CD4-positive, alpha-beta memory T cell (primary cell): ENCODE measurements at regions not wholly inside any gene's neighbourhood (a gene's known extent, or its start where the extent isn't known, plus 50 kb on each side); places are given as distances from the start of the nearest gene placed in this dataset.

Experiments
- CTCF ChIA-PET: fragments of 350-600 bp; sonication (Branson Sonifier 250); formaldehyde crosslinking; loops from one replicate; lab custom pipeline; 2021; ENCODE audit warnings: inconsistent platforms; ENCODE audit not compliant: partially characterized antibody; lab: Charles Lee
- POLR2A ChIA-PET: fragments of 350-600 bp; sonication (Branson Sonifier 250); formaldehyde crosslinking; loops from one replicate; lab custom pipeline; 2021; ENCODE audit not compliant: partially characterized antibody; lab: Charles Lee
- DNase-seq, 5 donors: peaks; one replicate each; pipeline versions ENCODE4 v3.0.0 to v3.0.0-alpha.2; 2020 to 2022; ENCODE audit warnings: mixed read lengths in 1 of 5
- H3K27ac ChIP-seq: one replicate; pipeline ENCODE4 v1.7.0; 2013; ENCODE audit warnings: low read depth, low read length
- H3K27me3 ChIP-seq: 2 replicates; pipeline ENCODE4 v1.7.0; 2013; ENCODE audit warnings: mild to moderate bottlenecking, low read length, moderate library complexity; ENCODE audit not compliant: insufficient read depth
- H3K36me3 ChIP-seq: 2 replicates; pipeline ENCODE4 v1.7.0; 2013; ENCODE audit warnings: mild to moderate bottlenecking, low read length, moderate library complexity; ENCODE audit not compliant: insufficient read depth
- H3K4me1 ChIP-seq: 2 replicates; pipeline ENCODE4 v1.7.0; 2013; ENCODE audit warnings: mild to moderate bottlenecking, low read length, moderate library complexity; ENCODE audit not compliant: insufficient read depth
- H3K4me3 ChIP-seq, 2 donors: one replicate each; pipeline ENCODE4 v1.7.0; 2013; ENCODE audit warnings: low read length in 2 of 2, mild to moderate bottlenecking in 1 of 2
- H3K9me3 ChIP-seq, 2 donors: one replicate each; pipeline ENCODE4 v1.7.0; 2013; ENCODE audit warnings: low read length in 2 of 2, control low read depth in 1 of 2; ENCODE audit not compliant: control insufficient read depth in 1 of 2
- H3K27ac Mint-ChIP-seq, 7 donors: one replicate each; pipeline ENCODE4 v1.8.0; 2020 to 2021; ENCODE audit warnings: mixed read lengths in 7 of 7, mild to moderate bottlenecking in 6 of 7, inconsistent platforms in 3 of 7, moderate library complexity in 3 of 7
- H3K27me3 Mint-ChIP-seq, 2 donors: one replicate each; pipeline ENCODE4 v1.8.0; 2020 to 2021; ENCODE audit warnings: mixed read lengths in 2 of 2
- H3K36me3 Mint-ChIP-seq, 2 donors: one replicate each; pipeline ENCODE4 v1.8.0; 2020 to 2021; ENCODE audit warnings: mixed read lengths in 2 of 2, inconsistent platforms in 1 of 2, mild to moderate bottlenecking in 1 of 2
- H3K4me1 Mint-ChIP-seq, 4 donors: one replicate each; pipeline ENCODE4 v1.8.0; 2020 to 2021; ENCODE audit warnings: mixed read lengths in 4 of 4, mild to moderate bottlenecking in 1 of 4
- H3K4me3 Mint-ChIP-seq, 8 donors: one replicate each; pipeline ENCODE4 v1.8.0; 2020 to 2021; ENCODE audit warnings: mixed read lengths in 8 of 8, mild to moderate bottlenecking in 7 of 8, moderate library complexity in 6 of 8, inconsistent platforms in 3 of 8
- H3K9me3 Mint-ChIP-seq, 8 donors: one replicate each; pipeline ENCODE4 v1.8.0; 2020 to 2021; ENCODE audit warnings: mixed read lengths in 8 of 8, mild to moderate bottlenecking in 5 of 8, inconsistent platforms in 3 of 8, moderate library complexity in 1 of 8
- intact Hi-C: fragments of 100-400 bp; cut with micrococcal nuclease; formaldehyde crosslinking; loops from one replicate; pipeline ENCODE4 v1.15.1; 2023

GRCh38 chr12:118606690-118607089 lies 230.3 kb downstream of the SUDS3 start:
- H3K9me3 ChIP-seq, result no peaks in the 10 kb centered on the region
- Mint-ChIP-seq H3K4me1 (no peaks in the 10 kb centered on the region), H3K27me3 (peaks cover 3% of the 10 kb centered on the region in 2 donors), H3K27ac (no peak overlapping the region), H3K9me3 (peaks cover 0 to 7% (median 0%) of the 10 kb centered on the region in 8 donors), H3K4me3 (no peak overlapping the region), H3K36me3 (no peaks in the 10 kb centered on the region)
- H3K27me3 ChIP-seq, result no peaks in the 10 kb centered on the region
- no peaks in the 10 kb centered on the region for H3K4me1 ChIP-seq
- H3K4me3 ChIP-seq, result no peak overlapping the region
- CTCF ChIA-PET, result no interaction called here
- POLR2A ChIA-PET, result no interaction called here
- no peak overlapping the region for H3K27ac ChIP-seq
- no peaks in the 10 kb centered on the region for H3K36me3 ChIP-seq
- intact Hi-C loops, result no loop called here
- DNase-seq, result no peak

GRCh38 chr12:118607831-118608230 lies 231.5 kb downstream of the SUDS3 start:
- no peaks in the 10 kb centered on the region for H3K4me1 ChIP-seq
- intact Hi-C loops, result no loop called here
- no peaks in the 10 kb centered on the region for H3K9me3 ChIP-seq
- Mint-ChIP-seq H3K27ac (no peak overlapping the region), H3K4me1 (no peaks in the 10 kb centered on the region), H3K9me3 (peaks cover 0 to 9% (median 0%) of the 10 kb centered on the region in 8 donors), H3K36me3 (no peaks in the 10 kb centered on the region), H3K4me3 (no peak overlapping the region), H3K27me3 (peaks cover 3% of the 10 kb centered on the region in 2 donors)
- POLR2A ChIA-PET, result no interaction called here
- CTCF ChIA-PET, result interaction anchor here (0.6 kb wide), 1 partner anchor 9 kb away, joined by 3 read pairs; no protein-coding TSS in a partner anchor
- DNase-seq, result no peak
- no peak overlapping the region for H3K27ac ChIP-seq
- no peaks in the 10 kb centered on the region for H3K36me3 ChIP-seq
- H3K4me3 ChIP-seq, result no peak overlapping the region
- no peaks in the 10 kb centered on the region for H3K27me3 ChIP-seq

DNA sequence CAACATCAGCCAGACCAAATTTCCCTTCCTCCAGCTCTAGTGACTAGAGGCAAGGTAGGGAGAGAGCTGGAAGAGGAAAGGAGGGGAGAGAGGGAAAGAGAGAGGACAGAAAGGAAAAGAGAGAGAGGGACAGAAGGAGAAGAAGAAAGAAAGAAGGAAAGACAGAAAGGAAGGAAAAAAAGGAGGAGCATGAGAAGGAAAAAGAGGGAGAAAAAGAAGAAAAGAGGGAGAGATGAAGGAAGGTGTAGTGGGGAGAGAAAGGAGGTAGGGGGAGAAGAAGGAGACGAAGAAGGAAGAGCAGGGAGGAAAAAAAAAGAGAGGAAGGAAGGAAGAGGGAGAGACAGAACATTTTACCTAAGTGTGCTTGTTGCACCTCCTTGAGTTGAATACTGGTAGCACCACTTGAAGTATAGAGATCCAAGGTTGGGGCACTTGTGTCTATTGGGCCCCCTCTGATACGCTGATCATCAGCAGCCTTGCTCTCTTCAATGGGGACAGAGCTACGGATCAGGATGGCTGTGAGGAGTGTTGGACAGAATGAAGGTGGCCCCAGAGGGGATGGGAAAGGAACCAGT lies 232.5 kb downstream of the SUDS3 start:
- Mint-ChIP-seq H3K36me3 (no peaks in the 10 kb centered on the region), H3K4me1 (no peaks in the 10 kb centered on the region), H3K27me3 (peaks cover 3% of the 10 kb centered on the region in 2 donors), H3K4me3 (no peak overlapping the region), H3K9me3 (peaks cover 0 to 11% (median 5%) of the 10 kb centered on the region in 8 donors), H3K27ac (no peak overlapping the region)
- intact Hi-C loops, result no loop called here
- H3K4me3 ChIP-seq, result no peak overlapping the region
- no peaks in the 10 kb centered on the region for H3K36me3 ChIP-seq
- ChIA-PET CTCF (no interaction called here), POLR2A (no interaction called here)
- no peaks in the 10 kb centered on the region for H3K9me3 ChIP-seq
- no peak overlapping the region for H3K27ac ChIP-seq
- H3K4me1 ChIP-seq, result no peaks in the 10 kb centered on the region
- H3K27me3 ChIP-seq, result no peaks in the 10 kb centered on the region
- no peak for DNase-seq

GRCh38 chr12:118611295-118611694 lies 234.9 kb downstream of the SUDS3 start:
- ChIA-PET CTCF (no interaction called here), POLR2A (no interaction called here)
- Mint-ChIP-seq H3K36me3 (no peaks in the 10 kb centered on the region), H3K9me3 (peaks cover 0 to 16% (median 5%) of the 10 kb centered on the region in 8 donors), H3K4me3 (no peak overlapping the region), H3K27ac (no peak overlapping the region), H3K27me3 (peaks cover 3% of the 10 kb centered on the region in 2 donors), H3K4me1 (no peaks in the 10 kb centered on the region)
- Histone ChIP-seq H3K27ac (no peak overlapping the region), H3K27me3 (no peaks in the 10 kb centered on the region), H3K4me1 (no peaks in the 10 kb centered on the region), H3K36me3 (no peaks in the 10 kb centered on the region), H3K4me3 (no peak overlapping the region), H3K9me3 (no peaks in the 10 kb centered on the region)
- intact Hi-C loops, result no loop called here
- no peak for DNase-seq

- peaks cover 0 to 16% (median 5%) of the 10 kb centered on the region in 8 donors for H3K9me3 Mint-ChIP-seq
These were observed 235.4 kb downstream of the SUDS3 start for GRCh38 chr12:118611770-118612169.

GRCh38 chr12:118617611-118618450 lies 241.5 kb downstream of the SUDS3 start:
- H3K4me3 ChIP-seq, result no peak overlapping the region
- Mint-ChIP-seq H3K4me1 (no peaks in the 10 kb centered on the region), H3K27ac (no peak overlapping the region), H3K27me3 (no peaks in the 10 kb centered on the region), H3K9me3 (peaks cover 0 to 14% (median 4%) of the 10 kb centered on the region in 8 donors), H3K36me3 (no peaks in the 10 kb centered on the region), H3K4me3 (no peak overlapping the region)
- H3K27me3 ChIP-seq, result no peaks in the 10 kb centered on the region
- no peaks in the 10 kb centered on the region for H3K9me3 ChIP-seq
- H3K4me1 ChIP-seq, result no peaks in the 10 kb centered on the region
- H3K36me3 ChIP-seq, result no peaks in the 10 kb centered on the region
- ChIA-PET POLR2A (no interaction called here), CTCF (no interaction called here)
- intact Hi-C loops, result no loop called here
- no peak overlapping the region for H3K27ac ChIP-seq
- DNase-seq, result no peak

More at GRCh38 chr12:118611770-118612169, 235.4 kb downstream of the SUDS3 start:
- CTCF ChIA-PET, result no interaction called here
- intact Hi-C loops, result no loop called here
- no peak overlapping the region for H3K27ac Mint-ChIP-seq
- Histone ChIP-seq H3K27ac (no peak overlapping the region), H3K36me3 (no peaks in the 10 kb centered on the region), H3K9me3 (no peaks in the 10 kb centered on the region), H3K27me3 (no peaks in the 10 kb centered on the region), H3K4me1 (no peaks in the 10 kb centered on the region), H3K4me3 (no peak overlapping the region)
- no peak for DNase-seq
- H3K27me3 Mint-ChIP-seq, result peaks cover 3% of the 10 kb centered on the region in 2 donors
- no peaks in the 10 kb centered on the region for H3K36me3 Mint-ChIP-seq
- no peaks in the 10 kb centered on the region for H3K4me1 Mint-ChIP-seq
- POLR2A ChIA-PET, result no interaction called here
- H3K4me3 Mint-ChIP-seq, result no peak overlapping the region

DNA sequence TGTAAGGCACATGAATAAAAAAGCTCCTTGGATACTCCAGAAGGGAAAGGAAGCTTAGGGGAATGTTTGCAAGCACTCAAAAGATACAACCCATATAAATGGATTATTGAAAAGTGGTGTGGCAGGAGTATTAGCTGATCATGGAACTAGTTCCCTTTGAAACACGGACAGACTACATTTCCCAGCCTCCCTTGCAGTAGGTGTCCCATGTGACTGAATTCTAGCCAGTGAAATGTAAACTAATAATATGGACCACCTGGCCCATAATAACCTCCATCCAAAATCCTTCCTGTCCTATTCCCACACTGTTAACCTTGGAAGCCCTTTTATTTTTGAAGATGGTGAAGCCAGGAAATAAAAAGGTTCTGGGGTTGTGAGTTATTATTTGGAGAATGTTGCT lies 242.3 kb downstream of the SUDS3 start:
- no peak overlapping the region for H3K27ac Mint-ChIP-seq
- CTCF ChIA-PET, result no interaction called here

More for the DNA sequence above, 242.3 kb downstream of the SUDS3 start:
- H3K36me3 Mint-ChIP-seq, result no peaks in the 10 kb centered on the region
- no peak for DNase-seq
- Histone ChIP-seq H3K27ac (no peak overlapping the region), H3K9me3 (no peaks in the 10 kb centered on the region), H3K27me3 (no peaks in the 10 kb centered on the region), H3K36me3 (no peaks in the 10 kb centered on the region), H3K4me3 (no peak overlapping the region), H3K4me1 (no peaks in the 10 kb centered on the region)
- H3K9me3 Mint-ChIP-seq, result peaks cover 0 to 13% (median 1%) of the 10 kb centered on the region in 8 donors
- POLR2A ChIA-PET, result no interaction called here
- H3K4me3 Mint-ChIP-seq, result no peak overlapping the region
- intact Hi-C loops, result no loop called here
- H3K4me1 Mint-ChIP-seq, result no peaks in the 10 kb centered on the region
- no peaks in the 10 kb centered on the region for H3K27me3 Mint-ChIP-seq
